ENCODE measurements at regions not wholly inside any gene's neighbourhood (a gene's known extent, or its start where the extent isn't known, plus 50 kb on each side); places are given as distances from the start of the nearest gene placed in this dataset.

GRCh38 chr12:97024393-97024792, 117.3 kb downstream of the NEDD1 start:
- no peak for TF ChIP-seq CTCF (IDR thresholded peaks at IDR 0.05; ENCODE audit: low read depth, low read length, missing control alignments)
- no peak overlapping the region for H3K4me3 ChIP-seq (ENCODE audit: low read depth, low read length)
- in situ Hi-C loops (cut with HindIII; ENCODE audit: low sequenced_read_pairs), result no loop called here
- DNase-seq (ENCODE audit: low read depth), result no peak

- DNase-seq (ENCODE audit: low read depth), result no peak
- TF ChIP-seq CTCF (IDR thresholded peaks at IDR 0.05; ENCODE audit: low read depth, low read length, missing control alignments), result no peak
- no peak overlapping the region for H3K4me3 ChIP-seq (ENCODE audit: low read depth, low read length)
- in situ Hi-C loops (cut with HindIII; ENCODE audit: low sequenced_read_pairs), result no loop called here
These were observed 119.8 kb downstream of the NEDD1 start for GRCh38 chr12:97026901-97027300.

GRCh38 chr12:97027482-97027881, 120.4 kb downstream of the NEDD1 start:
- TF ChIP-seq CTCF (IDR thresholded peaks at IDR 0.05; ENCODE audit: low read depth, low read length, missing control alignments), result no peak

GRCh38 chr12:97038131-97038530, 131.1 kb downstream of the NEDD1 start:
- no peak for TF ChIP-seq CTCF (IDR thresholded peaks at IDR 0.05; ENCODE audit: low read depth, low read length, missing control alignments)
- in situ Hi-C loops (cut with HindIII; ENCODE audit: low sequenced_read_pairs), result no loop called here
- H3K4me3 ChIP-seq (ENCODE audit: low read depth, low read length), result no peak overlapping the region
- no peak for DNase-seq (ENCODE audit: low read depth)

More at GRCh38 chr12:97027482-97027881, 120.4 kb downstream of the NEDD1 start:
- in situ Hi-C loops (cut with HindIII; ENCODE audit: low sequenced_read_pairs), result no loop called here
- no peak overlapping the region for H3K4me3 ChIP-seq (ENCODE audit: low read depth, low read length)
- DNase-seq (ENCODE audit: low read depth), result no peak

GRCh38 chr12:97038834-97039233, 131.8 kb downstream of the NEDD1 start:
- in situ Hi-C loops (cut with HindIII; ENCODE audit: low sequenced_read_pairs), result no loop called here
- TF ChIP-seq CTCF (IDR thresholded peaks at IDR 0.05; ENCODE audit: low read depth, low read length, missing control alignments), result no peak
- peak; percentile 76 for DNase-seq (ENCODE audit: low read depth)
- H3K4me3 ChIP-seq (ENCODE audit: low read depth, low read length), result no peak overlapping the region

GRCh38 chr12:97046901-97047300, 139.8 kb downstream of the NEDD1 start:
- no peak for DNase-seq (ENCODE audit: low read depth)
- in situ Hi-C loops (cut with HindIII; ENCODE audit: low sequenced_read_pairs), result no loop called here
- no peak overlapping the region for H3K4me3 ChIP-seq (ENCODE audit: low read depth, low read length)
- no peak for TF ChIP-seq CTCF (IDR thresholded peaks at IDR 0.05; ENCODE audit: low read depth, low read length, missing control alignments)

- in situ Hi-C loops (cut with HindIII; ENCODE audit: low sequenced_read_pairs), result no loop called here
- H3K4me3 ChIP-seq (ENCODE audit: low read depth, low read length), result no peak overlapping the region
- TF ChIP-seq CTCF (IDR thresholded peaks at IDR 0.05; ENCODE audit: low read depth, low read length, missing control alignments), result no peak
- no peak for DNase-seq (ENCODE audit: low read depth)
These were observed 140.3 kb downstream of the NEDD1 start for GRCh38 chr12:97047361-97047760.

Measured in astrocyte of the cerebellum (primary cell).